ENCODE measurements at regions not wholly inside any gene's neighbourhood (a gene's known extent, or its start where the extent isn't known, plus 50 kb on each side); places are given as distances from the start of the nearest gene placed in this dataset.

GRCh38 chr2:236674238-236674637 is 104.6 kb downstream of the ACKR3 start:
- no peak for DNase-seq

- no peak for DNase-seq
Measured at GRCh38 chr2:236674646-236675045, 105.0 kb downstream of the ACKR3 start.

GRCh38 chr2:236675051-236675450 is 105.4 kb downstream of the ACKR3 start:
- no peak for DNase-seq

- DNase-seq = no peak
Measured at GRCh38 chr2:236675526-236675925, 105.9 kb downstream of the ACKR3 start.

- DNase-seq = no peak
Measured at GRCh38 chr2:236676136-236676873, 106.7 kb downstream of the ACKR3 start.

GRCh38 chr2:236677368-236677767 is 107.7 kb downstream of the ACKR3 start:
- DNase-seq = no peak

GRCh38 chr2:236678307-236678975 is 108.8 kb downstream of the ACKR3 start:
- DNase-seq = no peak

- no peak for DNase-seq
Measured at GRCh38 chr2:236679884-236680860, 110.5 kb downstream of the ACKR3 start.

GRCh38 chr2:236682651-236683422 is 113.2 kb downstream of the ACKR3 start:
- DNase-seq = no peak

GRCh38 chr2:236684504-236685256 is 115.1 kb downstream of the ACKR3 start:
- DNase-seq = no peak

GRCh38 chr2:236685361-236685760 is 115.7 kb downstream of the ACKR3 start:
- no peak for DNase-seq

- DNase-seq = no peak
Measured at GRCh38 chr2:236685979-236686520, 116.4 kb downstream of the ACKR3 start.

- DNase-seq = no peak
Measured at GRCh38 chr2:236686561-236686960, 116.9 kb downstream of the ACKR3 start.

GRCh38 chr2:236687296-236687965 is 117.8 kb downstream of the ACKR3 start:
- DNase-seq = no peak

GRCh38 chr2:236688157-236688556 is 118.5 kb downstream of the ACKR3 start:
- no peak for DNase-seq

GRCh38 chr2:236688563-236689392 is 119.2 kb downstream of the ACKR3 start:
- no peak for DNase-seq

GRCh38 chr2:236689393-236689700 is 119.7 kb downstream of the ACKR3 start:
- DNase-seq = no peak

- no peak for DNase-seq
Measured at GRCh38 chr2:236689981-236690380, 120.4 kb downstream of the ACKR3 start.

GRCh38 chr2:236690726-236691125 is 121.1 kb downstream of the ACKR3 start:
- no peak for DNase-seq

GRCh38 chr2:236691799-236692167 is 122.2 kb downstream of the ACKR3 start:
- DNase-seq = no peak

Data from NCI-H1694 treated with DMSO at 0.1 percent for 48 hours (cell line).